ENCODE measurements at regions not wholly inside any gene's neighbourhood (a gene's known extent, or its start where the extent isn't known, plus 50 kb on each side); places are given as distances from the start of the nearest gene placed in this dataset.

DNA sequence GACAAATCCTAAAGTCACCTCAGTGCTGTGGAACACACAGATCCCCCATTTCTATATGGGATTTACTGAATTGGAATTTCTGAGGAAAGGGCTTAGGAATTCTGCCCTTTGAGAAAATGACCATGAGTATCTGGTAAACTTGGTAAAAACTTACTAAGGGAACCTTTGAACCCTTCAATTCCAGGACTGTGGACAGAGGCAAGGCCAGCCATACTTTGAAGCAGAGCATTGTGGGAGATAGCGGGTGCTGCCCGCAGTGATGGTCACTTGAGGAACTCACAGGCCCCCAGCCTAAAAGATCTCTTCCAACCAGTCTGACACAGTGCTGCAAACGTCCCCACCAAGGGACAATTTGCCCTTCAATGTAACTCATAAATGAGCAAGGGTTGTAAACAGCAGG lies 61.4 kb downstream of the IRX6 start:
- dilution Hi-C loops (cut with MboI; ENCODE audit: extremely low pct_ligation_motif_present, low sequenced_read_pairs), result no loop called here

More for the DNA sequence above, 61.4 kb downstream of the IRX6 start:
- ChIA-PET CTCF (no interaction called here), POLR2A (no interaction called here)
- FAIRE-seq (no peak), DNase-seq (ENCODE audit: low read depth, low spot score) (no peak)
- H3K36me3 ChIP-seq (ENCODE audit: control insufficient read depth in 2 of 2, extremely low read depth in 1 of 2, insufficient read depth in 2 of 2, low read length in 2 of 2), result no peaks in the 10 kb centered on the region
- H3K27ac ChIP-seq (ENCODE audit: insufficient read depth, low read depth, low read length), result no peak overlapping the region
- no TSS peak for BruUV-seq (replicated peaks)
- H3K9ac ChIP-seq (replicated peaks; ENCODE audit: extremely low read depth, insufficient read depth, low read length), result no peak overlapping the region
- H3K27me3 ChIP-seq (ENCODE audit: control insufficient read depth in 2 of 2, insufficient read depth in 2 of 2, low read length in 2 of 2), result no peaks in the 10 kb centered on the region
- H3K4me3 ChIP-seq (replicated peaks in 1 of 3; ENCODE audit: insufficient read depth in 1 of 3, low read depth in 1 of 3, low read length in 3 of 3), result no peak overlapping the region
- TF ChIP-seq JUN (IDR thresholded peaks at IDR 0.05; ENCODE audit: borderline replicate concordance, insufficient read depth, insufficient read length, low read depth), result no peak
- TF ChIP-seq FOS (IDR thresholded peaks at IDR 0.05; ENCODE audit: borderline replicate concordance, insufficient read depth, low read length), result no peak
- TF ChIP-seq, protein P1, sequence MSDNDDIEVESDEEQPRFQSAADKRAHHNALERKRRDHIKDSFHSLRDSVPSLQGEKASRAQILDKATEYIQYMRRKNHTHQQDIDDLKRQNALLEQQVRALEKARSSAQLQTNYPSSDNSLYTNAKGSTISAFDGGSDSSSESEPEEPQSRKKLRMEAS (IDR thresholded peaks at IDR 0.05; ENCODE audit: insufficient read depth, insufficient read length), result no peak
- TF ChIP-seq EZH2 (IDR thresholded peaks at IDR 0.05; ENCODE audit: borderline replicate concordance, low read depth, low read length, severe bottlenecking), result no peak
- TF ChIP-seq MYC (IDR thresholded peaks at IDR 0.05; ENCODE audit: low read depth, low read length), result no peak
- TF ChIP-seq, protein P2, sequence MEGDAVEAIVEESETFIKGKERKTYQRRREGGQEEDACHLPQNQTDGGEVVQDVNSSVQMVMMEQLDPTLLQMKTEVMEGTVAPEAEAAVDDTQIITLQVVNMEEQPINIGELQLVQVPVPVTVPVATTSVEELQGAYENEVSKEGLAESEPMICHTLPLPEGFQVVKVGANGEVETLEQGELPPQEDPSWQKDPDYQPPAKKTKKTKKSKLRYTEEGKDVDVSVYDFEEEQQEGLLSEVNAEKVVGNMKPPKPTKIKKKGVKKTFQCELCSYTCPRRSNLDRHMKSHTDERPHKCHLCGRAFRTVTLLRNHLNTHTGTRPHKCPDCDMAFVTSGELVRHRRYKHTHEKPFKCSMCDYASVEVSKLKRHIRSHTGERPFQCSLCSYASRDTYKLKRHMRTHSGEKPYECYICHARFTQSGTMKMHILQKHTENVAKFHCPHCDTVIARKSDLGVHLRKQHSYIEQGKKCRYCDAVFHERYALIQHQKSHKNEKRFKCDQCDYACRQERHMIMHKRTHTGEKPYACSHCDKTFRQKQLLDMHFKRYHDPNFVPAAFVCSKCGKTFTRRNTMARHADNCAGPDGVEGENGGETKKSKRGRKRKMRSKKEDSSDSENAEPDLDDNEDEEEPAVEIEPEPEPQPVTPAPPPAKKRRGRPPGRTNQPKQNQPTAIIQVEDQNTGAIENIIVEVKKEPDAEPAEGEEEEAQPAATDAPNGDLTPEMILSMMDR (IDR thresholded peaks at IDR 0.05; ENCODE audit: extremely low read depth in 1 of 2, insufficient read depth in 1 of 2, low read depth in 1 of 2, low read length in 2 of 2), result no peak
- no peak for TF ChIP-seq POLR2AphosphoS5 (IDR thresholded peaks at IDR 0.05; ENCODE audit: insufficient read depth, low read depth, low read length)
- no peak for TF ChIP-seq GATA2 (IDR thresholded peaks at IDR 0.05; ENCODE audit: insufficient read depth, insufficient read length, low read depth, low read length)
- TF ChIP-seq POLR2A (IDR thresholded peaks at IDR 0.05; ENCODE audit: low read depth, low read length), result no peak
- no peaks in the 10 kb centered on the region for H3K9me1 ChIP-seq (replicated peaks; ENCODE audit: control insufficient read depth, extremely low read depth, insufficient read depth, low read length)
- no peaks in the 10 kb centered on the region for H3K9me3 ChIP-seq (replicated peaks; ENCODE audit: control insufficient read depth, insufficient read depth, low read length)
- H3K79me2 ChIP-seq (ENCODE audit: control insufficient read depth, insufficient read depth, low read length), result no peaks in the 10 kb centered on the region
- no peak overlapping the region for H3K4me2 ChIP-seq (ENCODE audit: insufficient read depth, low read length)
- no peak overlapping the region for H2AFZ ChIP-seq (ENCODE audit: low read depth, low read length)
- H4K20me1 ChIP-seq (replicated peaks; ENCODE audit: control insufficient read depth, extremely low read depth, insufficient read depth, low read length), result no peaks in the 10 kb centered on the region
- intact Hi-C loops (cut with micrococcal nuclease), result no loop called here
- no peaks in the 10 kb centered on the region for H3K4me1 ChIP-seq (ENCODE audit: control insufficient read depth, extremely low read depth, insufficient read depth, low read length)
